ENCODE measurements at regions not wholly inside any gene's neighbourhood (a gene's known extent, or its start where the extent isn't known, plus 50 kb on each side); places are given as distances from the start of the nearest gene placed in this dataset.

DNA sequence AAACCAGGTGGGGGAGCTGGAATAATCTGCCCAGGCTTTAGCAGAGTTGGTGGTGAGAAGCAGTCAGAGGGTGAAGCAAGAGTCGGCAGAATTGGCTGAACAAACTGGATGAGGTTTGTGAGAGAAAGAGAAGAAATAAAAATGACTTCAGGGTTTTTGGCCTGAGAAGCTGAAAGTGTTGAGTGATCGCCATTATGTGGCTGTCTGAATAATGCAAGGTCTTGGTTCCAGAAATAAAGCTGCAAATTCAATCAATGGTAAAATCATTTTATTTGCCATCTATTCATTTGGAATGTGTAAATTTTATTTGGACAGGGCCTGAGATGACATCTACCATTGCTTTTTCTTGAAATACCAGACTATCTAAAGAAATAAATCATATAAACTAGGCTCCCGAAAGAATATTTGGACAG, 50.4 kb upstream of the DAB2 start:
- no peak for DNase-seq (ENCODE audit: low read depth)
- no peak overlapping the region for H3K4me3 ChIP-seq (ENCODE audit: low read depth, low read length)
- no peak for TF ChIP-seq CTCF (conservative IDR thresholded peaks at IDR 0.05; ENCODE audit: low read depth, low read length)

Measured in choroid plexus epithelial cell (primary cell).